ENCODE measurements at regions not wholly inside any gene's neighbourhood (a gene's known extent, or its start where the extent isn't known, plus 50 kb on each side); places are given as distances from the start of the nearest gene placed in this dataset.

- H3K4me3 ChIP-seq (ENCODE audit: low read depth, low read length), result no peak overlapping the region
- TF ChIP-seq CTCF (conservative IDR thresholded peaks at IDR 0.05; ENCODE audit: low read depth, low read length), result no peak
- no peak for DNase-seq (ENCODE audit: low read depth)
These were observed 120.9 kb upstream of the RPS6KA2 start for GRCh38 chr6:166747644-166748595.

GRCh38 chr6:166745801-166746668 is 119.0 kb upstream of the RPS6KA2 start:
- DNase-seq (ENCODE audit: low read depth), result no peak
- H3K4me3 ChIP-seq (ENCODE audit: low read depth, low read length), result no peak overlapping the region
- no peak for TF ChIP-seq CTCF (conservative IDR thresholded peaks at IDR 0.05; ENCODE audit: low read depth, low read length)

DNA sequence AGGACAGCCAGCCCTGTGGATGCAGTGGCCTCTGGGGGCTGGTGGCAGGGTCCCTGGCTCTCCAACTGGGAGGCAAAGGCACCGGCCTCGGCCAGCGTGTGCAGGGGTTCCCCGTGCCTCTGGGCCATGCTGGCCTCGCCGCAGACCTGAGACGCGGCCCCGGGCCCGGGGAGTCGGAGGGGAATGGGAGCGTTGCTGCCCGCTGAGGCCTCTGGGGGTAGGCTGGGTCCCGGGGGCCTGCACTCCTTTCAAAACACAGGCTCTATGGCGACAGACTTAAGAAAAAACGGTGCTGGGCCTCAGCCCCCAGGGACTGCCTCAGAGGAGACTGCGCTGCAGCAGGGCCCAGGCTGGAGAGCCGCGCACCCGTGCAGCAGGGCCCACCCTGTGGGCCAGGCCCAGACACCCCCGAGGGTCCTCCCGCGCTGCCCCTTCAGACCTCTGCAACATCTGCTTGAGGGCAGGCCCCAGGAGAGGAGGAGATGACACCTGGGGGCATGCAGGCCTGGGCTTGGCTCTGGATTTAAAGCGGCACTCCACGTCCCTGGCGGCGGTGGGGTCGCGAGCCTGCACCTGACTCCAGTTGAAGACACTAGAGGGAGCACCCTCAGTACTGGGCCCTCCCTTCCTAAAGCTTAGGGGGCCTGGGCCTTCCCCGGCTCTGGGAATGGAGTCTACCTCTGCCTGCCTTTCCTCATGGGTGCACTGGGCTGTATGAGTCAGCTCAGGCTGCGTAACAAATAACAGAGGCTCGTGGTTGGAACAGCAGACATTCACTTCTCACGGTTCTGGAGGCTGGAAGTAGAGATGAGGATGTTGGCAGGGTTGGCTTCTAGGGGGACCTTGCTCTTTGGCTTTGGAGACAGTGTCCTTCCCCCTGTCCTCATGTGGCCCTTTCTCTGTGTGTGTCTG is 117.4 kb upstream of the RPS6KA2 start:
- TF ChIP-seq CTCF (conservative IDR thresholded peaks at IDR 0.05; ENCODE audit: low read depth, low read length), result no peak
- no peak for DNase-seq (ENCODE audit: low read depth)
- H3K4me3 ChIP-seq (ENCODE audit: low read depth, low read length), result no peak overlapping the region

GRCh38 chr6:166743406-166744222 is 116.6 kb upstream of the RPS6KA2 start:
- H3K4me3 ChIP-seq (ENCODE audit: low read depth, low read length), result no peak overlapping the region
- TF ChIP-seq CTCF (conservative IDR thresholded peaks at IDR 0.05; ENCODE audit: low read depth, low read length), result no peak
- DNase-seq (ENCODE audit: low read depth), result no peak

DNA sequence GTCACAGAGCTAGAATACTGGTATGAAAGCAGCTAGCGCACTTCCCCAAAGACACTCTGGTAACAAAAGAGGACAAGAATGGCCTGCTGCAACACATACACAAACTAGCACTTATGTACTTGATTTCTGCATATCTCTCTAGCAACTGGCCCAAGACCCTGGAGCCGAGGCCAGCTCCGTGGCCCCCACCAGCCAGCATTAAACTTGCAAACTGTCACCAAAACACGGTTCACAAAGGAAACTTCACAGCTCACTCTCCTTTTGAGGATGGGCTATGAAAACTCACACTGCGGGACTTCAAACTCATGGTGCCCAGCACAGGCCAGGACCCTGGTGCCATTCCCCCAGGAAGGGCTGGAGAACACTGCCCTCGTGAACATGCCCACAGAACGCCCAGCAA is 115.9 kb upstream of the RPS6KA2 start:
- no peak for DNase-seq (ENCODE audit: low read depth)
- no peak for TF ChIP-seq CTCF (conservative IDR thresholded peaks at IDR 0.05; ENCODE audit: low read depth, low read length)
- no peak overlapping the region for H3K4me3 ChIP-seq (ENCODE audit: low read depth, low read length)

GRCh38 chr6:166739976-166740318 is 112.9 kb upstream of the RPS6KA2 start:
- no peak for DNase-seq (ENCODE audit: low read depth)
- no peak overlapping the region for H3K4me3 ChIP-seq (ENCODE audit: low read depth, low read length)
- no peak for TF ChIP-seq CTCF (conservative IDR thresholded peaks at IDR 0.05; ENCODE audit: low read depth, low read length)
